ENCODE measurements at regions not wholly inside any gene's neighbourhood (a gene's known extent, or its start where the extent isn't known, plus 50 kb on each side); places are given as distances from the start of the nearest gene placed in this dataset.

- TF ChIP-seq ISX (CRISPR knock-in tag; conservative IDR thresholded peaks at IDR 0.05) (no peak), POGZ (CRISPR knock-in tag; IDR thresholded peaks at IDR 0.05) (no peak), KLF11 (CRISPR knock-in tag; IDR thresholded peaks at IDR 0.05) (no peak), ZFY (CRISPR knock-in tag; IDR thresholded peaks at IDR 0.05) (peak; percentile 47; the same call in 1 of the 2 replicates), DNMT3B (CRISPR knock-in tag; conservative IDR thresholded peaks at IDR 0.05) (no peak), ZNF432 (CRISPR knock-in tag; IDR thresholded peaks at IDR 0.05; ENCODE audit: borderline replicate concordance) (no peak), PLRG1 (conservative IDR thresholded peaks at IDR 0.05) (no peak), HNRNPH1 (optimal IDR thresholded peaks at IDR 0.05; ENCODE audit: low read depth, low read length) (no peak), ELF3 (CRISPR knock-in tag; IDR thresholded peaks at IDR 0.05) (0 out of 2 replicates have a peak, but pooled peaks have one; percentile 35), ZNF235 (CRISPR knock-in tag; IDR thresholded peaks at IDR 0.05; ENCODE audit: borderline replicate concordance) (no peak), ZNF790 (CRISPR knock-in tag; IDR thresholded peaks at IDR 0.05; ENCODE audit: borderline replicate concordance) (no peak), FOSL2 (CRISPR knock-in tag; IDR thresholded peaks at IDR 0.05) (peak; percentile 26; the same call in 1 of the 2 replicates), EHMT2 (IDR thresholded peaks at IDR 0.05; ENCODE audit: borderline replicate concordance, low read depth, low read length) (no peak), KAT7 (CRISPR knock-in tag; IDR thresholded peaks at IDR 0.05; ENCODE audit: borderline replicate concordance) (no peak), HMG20A (CRISPR knock-in tag; IDR thresholded peaks at IDR 0.05; ENCODE audit: borderline replicate concordance) (peak; percentile 23; the same call in 1 of the 2 replicates), ZNF331 (CRISPR knock-in tag; IDR thresholded peaks at IDR 0.05) (0 out of 2 replicates have a peak, but pooled peaks have one; percentile 14), SOX13 (IDR thresholded peaks at IDR 0.05) (no peak), SOX13 (CRISPR knock-in tag; conservative IDR thresholded peaks at IDR 0.05 in 1 of 2, IDR thresholded peaks at IDR 0.05 in 1 of 2) (peak in 1 of 2 experiments; percentile 56; a peak in 2 of 4 replicates), ZNF512 (CRISPR knock-in tag; IDR thresholded peaks at IDR 0.05) (no peak), ZNF317 (CRISPR knock-in tag; IDR thresholded peaks at IDR 0.05) (no peak), ZNF501 (CRISPR knock-in tag; IDR thresholded peaks at IDR 0.05) (0 out of 2 replicates have a peak, but pooled peaks have one; percentile 34), PHF5A (CRISPR knock-in tag; IDR thresholded peaks at IDR 0.05; ENCODE audit: low read depth, unreplicated experiment) (no peak), ZNF768 (CRISPR knock-in tag; IDR thresholded peaks at IDR 0.05) (no peak)
- TF ChIP-seq, protein P1, sequence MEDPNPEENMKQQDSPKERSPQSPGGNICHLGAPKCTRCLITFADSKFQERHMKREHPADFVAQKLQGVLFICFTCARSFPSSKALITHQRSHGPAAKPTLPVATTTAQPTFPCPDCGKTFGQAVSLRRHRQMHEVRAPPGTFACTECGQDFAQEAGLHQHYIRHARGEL (CRISPR knock-in tag; IDR thresholded peaks at IDR 0.05): no peak
- TF ChIP-seq, protein P2, sequence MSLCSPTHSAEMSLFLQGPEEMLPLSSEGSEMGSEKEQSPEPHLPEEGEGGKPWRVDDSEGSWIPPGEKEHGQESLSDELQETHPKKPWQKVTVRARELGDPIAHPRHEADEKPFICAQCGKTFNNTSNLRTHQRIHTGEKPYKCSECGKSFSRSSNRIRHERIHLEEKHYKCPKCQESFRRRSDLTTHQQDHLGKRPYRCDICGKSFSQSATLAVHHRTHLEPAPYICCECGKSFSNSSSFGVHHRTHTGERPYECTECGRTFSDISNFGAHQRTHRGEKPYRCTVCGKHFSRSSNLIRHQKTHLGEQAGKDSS (CRISPR knock-in tag; IDR thresholded peaks at IDR 0.05; ENCODE audit: borderline replicate concordance, low read depth): peak; percentile 50; the same call in 1 of the 2 replicates
- TF ChIP-seq, protein P3, sequence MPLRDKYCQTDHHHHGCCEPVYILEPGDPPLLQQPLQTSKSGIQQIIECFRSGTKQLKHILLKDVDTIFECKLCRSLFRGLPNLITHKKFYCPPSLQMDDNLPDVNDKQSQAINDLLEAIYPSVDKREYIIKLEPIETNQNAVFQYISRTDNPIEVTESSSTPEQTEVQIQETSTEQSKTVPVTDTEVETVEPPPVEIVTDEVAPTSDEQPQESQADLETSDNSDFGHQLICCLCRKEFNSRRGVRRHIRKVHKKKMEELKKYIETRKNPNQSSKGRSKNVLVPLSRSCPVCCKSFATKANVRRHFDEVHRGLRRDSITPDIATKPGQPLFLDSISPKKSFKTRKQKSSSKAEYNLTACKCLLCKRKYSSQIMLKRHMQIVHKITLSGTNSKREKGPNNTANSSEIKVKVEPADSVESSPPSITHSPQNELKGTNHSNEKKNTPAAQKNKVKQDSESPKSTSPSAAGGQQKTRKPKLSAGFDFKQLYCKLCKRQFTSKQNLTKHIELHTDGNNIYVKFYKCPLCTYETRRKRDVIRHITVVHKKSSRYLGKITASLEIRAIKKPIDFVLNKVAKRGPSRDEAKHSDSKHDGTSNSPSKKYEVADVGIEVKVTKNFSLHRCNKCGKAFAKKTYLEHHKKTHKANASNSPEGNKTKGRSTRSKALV (CRISPR knock-in tag; IDR thresholded peaks at IDR 0.05): no peak
- TF ChIP-seq, protein P4, sequence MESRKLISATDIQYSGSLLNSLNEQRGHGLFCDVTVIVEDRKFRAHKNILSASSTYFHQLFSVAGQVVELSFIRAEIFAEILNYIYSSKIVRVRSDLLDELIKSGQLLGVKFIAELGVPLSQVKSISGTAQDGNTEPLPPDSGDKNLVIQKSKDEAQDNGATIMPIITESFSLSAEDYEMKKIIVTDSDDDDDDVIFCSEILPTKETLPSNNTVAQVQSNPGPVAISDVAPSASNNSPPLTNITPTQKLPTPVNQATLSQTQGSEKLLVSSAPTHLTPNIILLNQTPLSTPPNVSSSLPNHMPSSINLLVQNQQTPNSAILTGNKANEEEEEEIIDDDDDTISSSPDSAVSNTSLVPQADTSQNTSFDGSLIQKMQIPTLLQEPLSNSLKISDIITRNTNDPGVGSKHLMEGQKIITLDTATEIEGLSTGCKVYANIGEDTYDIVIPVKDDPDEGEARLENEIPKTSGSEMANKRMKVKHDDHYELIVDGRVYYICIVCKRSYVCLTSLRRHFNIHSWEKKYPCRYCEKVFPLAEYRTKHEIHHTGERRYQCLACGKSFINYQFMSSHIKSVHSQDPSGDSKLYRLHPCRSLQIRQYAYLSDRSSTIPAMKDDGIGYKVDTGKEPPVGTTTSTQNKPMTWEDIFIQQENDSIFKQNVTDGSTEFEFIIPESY (CRISPR knock-in tag; IDR thresholded peaks at IDR 0.05): no peak
Measured at GRCh38 chr3:194995334-194995733, 275.6 kb downstream of the XXYLT1 start (continued).
